ENCODE measurements at regions not wholly inside any gene's neighbourhood (a gene's known extent, or its start where the extent isn't known, plus 50 kb on each side); places are given as distances from the start of the nearest gene placed in this dataset.

GRCh38 chr2:136487421-136487820 lies 277.9 kb upstream of the THSD7B start:
- no TSS peak for BruUV-seq (replicated peaks)
- Histone ChIP-seq H2AFZ (no peak overlapping the region), H3K4me2 (no peak overlapping the region), H3K4me3 (no peak overlapping the region), H3K9me2 (ENCODE audit: insufficient read depth) (no peaks in the 10 kb centered on the region), H3K4me1 (replicated peaks; ENCODE audit: insufficient read depth) (no peaks in the 10 kb centered on the region), H3F3A (ENCODE audit: insufficient read depth, low read depth) (no peaks in the 10 kb centered on the region), H4K20me1 (ENCODE audit: insufficient read depth) (no peaks in the 10 kb centered on the region), H3K27me3 (ENCODE audit: insufficient read depth, low read depth) (0 out of 2 replicates have a peak, but pooled peaks cover 10% of the 10 kb centered on the region), H3K27ac (no peak overlapping the region), H3K36me3 (ENCODE audit: low read depth) (no peaks in the 10 kb centered on the region), H3K9me3 (ENCODE audit: insufficient read depth, low read depth) (no peaks in the 10 kb centered on the region), H3K79me2 (ENCODE audit: low read depth) (no peaks in the 10 kb centered on the region)
- CTCF ChIA-PET, result no interaction called here
- POLR2A ChIA-PET (ENCODE audit: unreplicated experiment), result no interaction called here
- intact Hi-C loops (cut with micrococcal nuclease; ENCODE audit: unreplicated experiment), result no loop called here
- TF ChIP-seq EZH2 (IDR thresholded peaks at IDR 0.05; ENCODE audit: low read depth), result no peak
- TF ChIP-seq CTCF (conservative IDR thresholded peaks at IDR 0.05), result no peak
- no peak for DNase-seq

- POLR2A ChIA-PET (ENCODE audit: unreplicated experiment), result no interaction called here
These were observed 279.2 kb upstream of the THSD7B start for GRCh38 chr2:136486115-136486514.

GRCh38 chr2:136482966-136483365 lies 282.4 kb upstream of the THSD7B start:
- H3K36me3 ChIP-seq (ENCODE audit: low read depth), result no peaks in the 10 kb centered on the region
- H3K27me3 ChIP-seq (ENCODE audit: insufficient read depth, low read depth), result peaks cover 18% of the 10 kb centered on the region; the same call in 1 of the 2 replicates
- H3K79me2 ChIP-seq (ENCODE audit: low read depth), result no peaks in the 10 kb centered on the region
- H3K9me3 ChIP-seq (ENCODE audit: insufficient read depth, low read depth), result peaks cover 7% of the 10 kb centered on the region; the same call in 1 of the 2 replicates
- no peak overlapping the region for H2AFZ ChIP-seq
- ChIA-PET POLR2A (ENCODE audit: unreplicated experiment) (no interaction called here), CTCF (no interaction called here)
- H3F3A ChIP-seq (ENCODE audit: insufficient read depth, low read depth), result no peaks in the 10 kb centered on the region
- DNase-seq, result no peak
- H4K20me1 ChIP-seq (ENCODE audit: insufficient read depth), result no peaks in the 10 kb centered on the region
- TF ChIP-seq CTCF (conservative IDR thresholded peaks at IDR 0.05) (no peak), EZH2 (IDR thresholded peaks at IDR 0.05; ENCODE audit: low read depth) (no peak)
- no peak overlapping the region for H3K4me2 ChIP-seq
- intact Hi-C loops (cut with micrococcal nuclease; ENCODE audit: unreplicated experiment), result no loop called here
- BruUV-seq (replicated peaks), result no TSS peak
- no peak overlapping the region for H3K27ac ChIP-seq
- H3K9me2 ChIP-seq (ENCODE audit: insufficient read depth), result no peaks in the 10 kb centered on the region; the same call in 1 of the 2 replicates
- H3K4me3 ChIP-seq, result no peak overlapping the region
- no peaks in the 10 kb centered on the region for H3K4me1 ChIP-seq (replicated peaks; ENCODE audit: insufficient read depth)

More at GRCh38 chr2:136486115-136486514, 279.2 kb upstream of the THSD7B start:
- no peak for TF ChIP-seq CTCF (conservative IDR thresholded peaks at IDR 0.05)
- DNase-seq, result no peak
- no TSS peak for BruUV-seq (replicated peaks)
- H3F3A ChIP-seq (ENCODE audit: insufficient read depth, low read depth), result no peaks in the 10 kb centered on the region
- no peaks in the 10 kb centered on the region for H4K20me1 ChIP-seq (ENCODE audit: insufficient read depth)
- no peaks in the 10 kb centered on the region for H3K36me3 ChIP-seq (ENCODE audit: low read depth)
- no peaks in the 10 kb centered on the region for H3K4me1 ChIP-seq (replicated peaks; ENCODE audit: insufficient read depth)
- CTCF ChIA-PET, result no interaction called here
- no peak overlapping the region for H3K27ac ChIP-seq
- H2AFZ ChIP-seq, result no peak overlapping the region
- intact Hi-C loops (cut with micrococcal nuclease; ENCODE audit: unreplicated experiment), result no loop called here
- peaks cover 18% of the 10 kb centered on the region; the same call in 1 of the 2 replicates for H3K27me3 ChIP-seq (ENCODE audit: insufficient read depth, low read depth)
- no peaks in the 10 kb centered on the region for H3K9me3 ChIP-seq (ENCODE audit: insufficient read depth, low read depth)
- H3K9me2 ChIP-seq (ENCODE audit: insufficient read depth), result no peaks in the 10 kb centered on the region
- H3K4me2 ChIP-seq, result no peak overlapping the region
- no peaks in the 10 kb centered on the region for H3K79me2 ChIP-seq (ENCODE audit: low read depth)
- H3K4me3 ChIP-seq, result no peak overlapping the region
